ENCODE measurements at regions not wholly inside any gene's neighbourhood (a gene's known extent, or its start where the extent isn't known, plus 50 kb on each side); places are given as distances from the start of the nearest gene placed in this dataset.
"Not testable (repeated sequence)": the region's sequence is repeated elsewhere in the genome, so short reads cannot be mapped to it uniquely, and the experiment has no call there.

DNA sequence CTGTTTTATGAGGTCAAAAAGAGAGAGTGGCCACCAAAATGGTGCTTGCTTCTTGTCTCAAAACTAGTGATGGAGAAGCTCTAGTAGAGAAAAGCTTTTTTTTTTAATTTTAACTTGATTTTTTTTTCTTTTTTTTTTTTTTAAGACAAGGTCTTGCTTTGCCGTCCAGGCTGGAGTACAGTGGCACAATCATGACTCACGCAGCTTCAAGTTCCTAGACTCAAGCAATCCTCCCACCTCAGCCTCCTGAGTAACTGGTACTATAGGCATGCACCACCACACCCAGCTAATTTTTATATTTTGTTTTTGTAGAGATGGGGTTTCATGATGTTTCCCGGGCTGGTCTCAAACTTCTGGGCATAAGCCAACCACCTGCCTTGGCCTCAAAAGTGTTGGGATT, 279.0 kb downstream of the TBC1D4 start:
- POLR2A ChIA-PET = no interaction called here

DNA sequence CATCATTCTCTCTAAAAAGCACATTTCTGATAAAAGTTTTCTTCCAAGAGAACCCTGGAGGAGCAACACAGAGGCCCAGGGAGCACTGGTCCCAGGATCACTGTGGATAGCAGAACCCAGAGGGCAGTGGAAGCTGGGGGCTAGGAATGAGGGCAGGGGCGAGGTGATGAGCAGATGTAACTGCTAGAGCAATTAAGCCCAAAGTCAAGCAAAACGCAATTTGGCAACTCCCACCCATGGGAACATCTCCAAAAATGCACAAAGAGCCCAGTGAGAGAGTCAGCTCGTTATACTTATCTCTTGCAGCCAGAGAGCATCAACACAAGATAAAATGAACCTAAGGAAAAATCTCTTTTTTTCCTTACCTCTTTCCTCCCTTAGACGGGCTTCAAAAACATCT, 284.2 kb downstream of the TBC1D4 start:
- no peak for DNase-seq
- Mint-ChIP-seq H3K36me3 (ENCODE audit: low read depth) (no peaks in the 10 kb centered on the region), H3K9me3 (no peaks in the 10 kb centered on the region), H3K4me3 (no peak overlapping the region), H3K27ac (no peak overlapping the region), H3K27me3 (peaks cover 5% of the 10 kb centered on the region), H3K4me1 (no peaks in the 10 kb centered on the region)
- ChIA-PET CTCF (no interaction called here), POLR2A (no interaction called here)

More for the DNA sequence above, 279.0 kb downstream of the TBC1D4 start:
- Mint-ChIP-seq H3K4me1 (no peaks in the 10 kb centered on the region), H3K4me3 (no peak overlapping the region), H3K27ac (no peak overlapping the region), H3K36me3 (ENCODE audit: low read depth) (no peaks in the 10 kb centered on the region), H3K27me3 (peaks cover 5% of the 10 kb centered on the region), H3K9me3 (peaks cover 4% of the 10 kb centered on the region)
- DNase-seq = no peak
- CTCF ChIA-PET = interaction anchor here (0.5 to 1.1 kb wide), 4 partner anchors 17 to 476 kb away, joined by 3 read pairs; no protein-coding TSS in a partner anchor

DNA sequence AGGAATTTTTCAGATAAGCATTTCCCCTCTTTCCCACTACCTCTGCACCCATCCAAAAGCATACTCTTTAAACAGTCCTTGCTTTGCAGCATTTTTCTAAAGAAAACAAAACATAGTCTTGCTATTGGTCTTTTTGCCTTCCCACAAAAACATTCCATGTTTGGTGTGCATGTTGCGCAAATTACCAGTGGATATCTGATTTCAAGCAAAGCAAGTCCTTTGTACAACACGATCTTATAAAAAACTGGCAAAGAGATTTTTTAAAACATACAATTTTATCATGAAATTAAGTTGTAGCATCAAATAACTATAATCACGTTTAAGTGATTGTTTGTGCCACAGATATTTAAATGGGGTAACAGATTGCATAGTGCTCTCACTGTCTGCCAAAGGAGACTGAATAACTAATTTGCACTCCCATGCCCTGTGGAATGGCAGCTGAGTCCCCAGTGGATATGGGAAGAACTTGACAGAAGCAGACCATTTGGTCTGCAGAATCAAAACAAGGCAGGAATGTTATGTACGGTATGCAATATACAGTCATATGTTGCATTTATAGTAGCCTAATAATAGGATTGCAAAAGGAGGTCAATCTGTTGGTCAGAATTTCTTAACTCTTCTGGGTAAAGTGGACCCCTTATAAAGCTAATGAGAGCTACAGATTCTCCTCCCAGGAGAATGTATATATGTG, 285.7 kb downstream of the TBC1D4 start:
- H3K27me3 Mint-ChIP-seq = peaks cover 5% of the 10 kb centered on the region
- H3K4me3 Mint-ChIP-seq = no peak overlapping the region
- no peaks in the 10 kb centered on the region for H3K9me3 Mint-ChIP-seq
- CTCF ChIA-PET = no interaction called here
- H3K4me1 Mint-ChIP-seq = no peaks in the 10 kb centered on the region
- H3K27ac Mint-ChIP-seq = no peak overlapping the region
- DNase-seq = no peak
- POLR2A ChIA-PET = no interaction called here
- no peaks in the 10 kb centered on the region for H3K36me3 Mint-ChIP-seq (ENCODE audit: low read depth)

DNA sequence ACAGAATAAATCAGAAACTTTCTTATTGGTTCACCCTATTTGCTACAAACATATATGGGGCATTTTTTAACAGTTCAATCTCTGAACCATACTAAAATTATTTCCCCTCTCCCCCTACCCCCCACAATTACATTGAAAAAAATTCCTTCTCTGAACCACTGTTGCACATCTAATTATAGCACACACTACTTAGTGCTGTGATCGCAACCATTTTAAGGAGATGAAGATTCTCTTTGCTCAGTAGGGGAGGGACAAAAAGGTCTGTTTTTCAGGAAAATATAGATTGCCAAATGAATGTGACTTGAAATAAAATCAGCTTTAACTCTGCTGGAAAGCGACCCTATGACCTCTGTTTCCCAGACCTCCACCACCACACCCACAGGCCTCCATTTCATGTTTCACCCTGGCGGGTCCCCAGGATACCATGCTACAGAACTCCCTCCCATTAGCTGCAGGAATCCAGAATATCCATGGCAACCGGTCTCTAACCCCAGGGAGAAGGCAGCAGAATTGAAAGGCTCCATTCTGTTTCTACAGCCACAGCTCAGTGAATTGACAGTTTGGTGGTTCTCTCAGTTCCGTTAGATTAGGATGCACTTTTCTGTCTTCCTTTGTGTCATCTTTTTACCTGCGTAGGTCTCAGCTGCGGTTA, 286.3 kb downstream of the TBC1D4 start:
- ChIA-PET POLR2A (no interaction called here), CTCF (no interaction called here)
- no peak overlapping the region for H3K4me3 Mint-ChIP-seq
- H3K9me3 Mint-ChIP-seq = no peaks in the 10 kb centered on the region
- DNase-seq = no peak
- H3K36me3 Mint-ChIP-seq (ENCODE audit: low read depth) = no peaks in the 10 kb centered on the region
- no peak overlapping the region for H3K27ac Mint-ChIP-seq
- H3K27me3 Mint-ChIP-seq = peaks cover 7% of the 10 kb centered on the region
- H3K4me1 Mint-ChIP-seq = no peaks in the 10 kb centered on the region

DNA sequence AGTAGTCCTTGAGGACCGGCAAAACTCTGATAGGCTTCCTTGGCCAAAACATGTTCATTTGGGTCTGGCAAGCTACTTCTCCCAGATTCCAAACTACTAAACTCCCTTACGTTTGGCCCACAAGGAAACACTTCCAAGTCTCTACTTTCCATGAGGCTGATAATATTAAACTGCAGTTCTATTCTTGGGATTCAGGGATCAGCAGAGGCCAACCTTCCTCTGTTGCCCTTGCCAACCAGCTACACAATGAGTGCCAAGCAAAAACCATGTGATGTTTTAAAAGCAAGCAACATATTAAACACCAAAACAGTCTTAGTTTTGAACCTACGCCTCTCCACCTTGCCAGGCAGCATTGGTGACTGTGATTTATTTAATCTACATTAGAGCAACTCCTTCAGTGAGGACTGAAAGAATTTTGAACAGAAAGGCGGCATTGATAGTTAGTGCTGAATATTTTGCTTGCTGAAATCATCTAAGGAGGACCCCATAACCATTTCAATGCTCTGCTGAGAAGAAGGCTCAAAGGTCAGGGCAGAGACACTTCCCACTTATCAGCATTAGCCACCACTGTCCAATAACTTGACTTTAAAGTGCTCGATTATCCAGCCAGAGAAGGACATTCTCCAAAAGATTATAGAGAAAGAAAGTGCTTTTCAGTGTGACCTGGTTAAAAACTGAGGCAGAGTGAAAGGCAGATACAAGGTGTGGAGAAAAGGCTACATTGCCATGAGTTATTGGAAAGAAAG, 287.1 kb downstream of the TBC1D4 start:
- H3K4me1 Mint-ChIP-seq = no peaks in the 10 kb centered on the region
- H3K36me3 Mint-ChIP-seq (ENCODE audit: low read depth) = no peaks in the 10 kb centered on the region
- CTCF ChIA-PET = no interaction called here
- no peaks in the 10 kb centered on the region for H3K9me3 Mint-ChIP-seq
- DNase-seq = no peak
- H3K27ac Mint-ChIP-seq = no peak overlapping the region
- H3K4me3 Mint-ChIP-seq = no peak overlapping the region
- POLR2A ChIA-PET = no interaction called here
- peaks cover 7% of the 10 kb centered on the region for H3K27me3 Mint-ChIP-seq

DNA sequence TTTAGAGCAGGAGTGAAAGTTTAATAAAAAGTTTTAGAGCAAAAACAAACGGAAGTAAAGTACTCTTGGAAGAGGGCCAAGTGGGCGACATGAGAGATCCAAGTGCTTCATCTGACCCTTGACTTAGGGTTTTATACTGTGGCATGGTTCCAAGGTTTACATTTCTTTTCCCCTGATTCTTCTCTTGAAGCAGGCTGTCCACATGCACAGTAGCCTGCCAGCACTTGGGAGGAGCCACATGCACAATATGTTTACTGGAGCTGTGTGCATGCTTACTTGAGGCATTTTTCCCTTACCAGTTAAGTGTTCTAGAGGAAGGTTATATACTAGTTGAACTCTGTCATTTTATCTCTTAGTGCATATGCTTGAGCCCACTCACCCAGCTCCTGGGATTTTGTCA, 295.6 kb downstream of the TBC1D4 start:
- H3K27ac Mint-ChIP-seq = no peak overlapping the region
- ChIA-PET POLR2A (no interaction called here), CTCF (no interaction called here)
- peaks cover 4% of the 10 kb centered on the region for H3K9me3 Mint-ChIP-seq
- H3K4me1 Mint-ChIP-seq = no peaks in the 10 kb centered on the region
- no peak overlapping the region for H3K4me3 Mint-ChIP-seq
- peaks cover 5% of the 10 kb centered on the region for H3K27me3 Mint-ChIP-seq
- H3K36me3 Mint-ChIP-seq (ENCODE audit: low read depth) = no peaks in the 10 kb centered on the region
- no peak for DNase-seq

DNA sequence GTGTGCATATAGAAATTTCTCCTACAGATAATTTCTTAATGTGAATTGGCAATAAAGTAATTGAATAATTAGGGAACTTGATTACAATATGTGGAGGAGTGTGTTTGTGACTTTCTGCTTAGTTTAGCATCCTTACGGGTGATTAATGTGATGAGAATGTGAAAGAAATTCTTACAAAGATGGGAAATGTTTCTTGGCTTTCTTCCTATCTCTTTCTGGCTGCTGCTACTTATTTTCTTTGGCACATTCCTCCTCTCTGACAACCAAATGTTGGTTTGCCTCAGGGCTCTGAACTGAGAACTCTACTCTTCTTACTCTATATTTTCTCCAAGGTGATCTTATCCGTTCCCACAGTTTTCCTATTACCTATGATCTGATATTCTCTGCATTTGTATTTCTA, 300.1 kb downstream of the TBC1D4 start:
- Mint-ChIP-seq H3K9me3 (peaks cover 4% of the 10 kb centered on the region), H3K4me1 (no peaks in the 10 kb centered on the region), H3K4me3 (no peak overlapping the region), H3K27me3 (peaks cover under 1% of the 10 kb centered on the region), H3K36me3 (ENCODE audit: low read depth) (no peaks in the 10 kb centered on the region), H3K27ac (no peak overlapping the region)
- ChIA-PET CTCF (no interaction called here), POLR2A (no interaction called here)
- DNase-seq = no peak

DNA sequence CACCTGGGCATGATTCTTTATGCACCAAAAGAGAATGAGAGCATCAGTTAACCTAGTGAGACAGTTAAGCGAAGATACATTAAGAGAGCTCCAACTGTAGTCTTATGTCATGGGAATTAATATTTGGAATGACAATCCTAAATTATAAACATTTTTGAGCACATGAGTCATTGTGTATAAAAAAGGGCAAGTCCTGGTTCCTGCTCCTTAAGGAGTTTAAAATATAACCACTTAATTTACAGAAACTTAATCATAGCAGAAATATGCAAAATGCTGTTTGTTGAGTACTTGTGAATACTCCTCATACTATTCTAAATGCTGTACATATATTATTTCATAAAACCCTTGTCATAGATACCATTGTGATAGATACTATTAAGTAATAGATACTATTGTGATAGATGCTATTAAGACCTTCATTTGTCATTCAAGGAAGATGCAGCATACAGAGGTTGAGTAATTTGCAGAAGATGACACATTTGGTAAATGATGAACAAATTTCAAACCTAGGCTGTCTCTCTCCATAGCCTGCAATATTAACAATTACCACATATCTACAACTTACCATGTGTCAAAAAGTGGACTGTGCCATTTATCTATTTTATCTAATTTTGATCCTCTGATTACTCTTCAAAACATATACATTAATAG, 301.0 kb downstream of the TBC1D4 start:
- H3K4me1 Mint-ChIP-seq = no peaks in the 10 kb centered on the region

DNA sequence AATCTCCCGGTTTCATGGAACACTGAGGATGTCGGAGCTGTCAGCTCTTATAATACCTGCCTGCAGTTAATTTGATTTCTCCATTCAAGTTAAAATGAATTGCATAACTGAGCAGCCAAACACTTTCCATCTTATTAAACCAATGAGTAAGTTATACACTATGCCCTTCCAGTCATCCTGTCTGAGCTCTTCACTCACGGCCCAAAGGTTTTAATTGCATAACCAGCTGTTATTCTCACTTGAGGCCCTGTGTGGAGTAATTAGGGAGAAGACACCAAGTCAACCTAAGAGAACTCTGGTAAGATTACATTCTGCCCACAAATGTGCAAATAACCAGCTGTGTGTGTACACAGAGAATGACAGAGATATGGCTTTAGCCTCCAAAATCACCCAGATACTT, 303.5 kb downstream of the TBC1D4 start:
- ChIA-PET POLR2A (no interaction called here), CTCF (no interaction called here)
- no peak for DNase-seq
- Mint-ChIP-seq H3K36me3 (ENCODE audit: low read depth) (no peaks in the 10 kb centered on the region), H3K4me1 (no peaks in the 10 kb centered on the region), H3K27ac (no peak overlapping the region), H3K27me3 (no peaks in the 10 kb centered on the region), H3K9me3 (peaks cover 2% of the 10 kb centered on the region), H3K4me3 (no peak overlapping the region)

More for the DNA sequence above, 301.0 kb downstream of the TBC1D4 start:
- POLR2A ChIA-PET = no interaction called here
- no peak for DNase-seq
- no peaks in the 10 kb centered on the region for H3K27me3 Mint-ChIP-seq
- H3K4me3 Mint-ChIP-seq = no peak overlapping the region
- no peak overlapping the region for H3K27ac Mint-ChIP-seq
- CTCF ChIA-PET = no interaction called here
- peaks cover 4% of the 10 kb centered on the region for H3K9me3 Mint-ChIP-seq
- no peaks in the 10 kb centered on the region for H3K36me3 Mint-ChIP-seq (ENCODE audit: low read depth)

DNA sequence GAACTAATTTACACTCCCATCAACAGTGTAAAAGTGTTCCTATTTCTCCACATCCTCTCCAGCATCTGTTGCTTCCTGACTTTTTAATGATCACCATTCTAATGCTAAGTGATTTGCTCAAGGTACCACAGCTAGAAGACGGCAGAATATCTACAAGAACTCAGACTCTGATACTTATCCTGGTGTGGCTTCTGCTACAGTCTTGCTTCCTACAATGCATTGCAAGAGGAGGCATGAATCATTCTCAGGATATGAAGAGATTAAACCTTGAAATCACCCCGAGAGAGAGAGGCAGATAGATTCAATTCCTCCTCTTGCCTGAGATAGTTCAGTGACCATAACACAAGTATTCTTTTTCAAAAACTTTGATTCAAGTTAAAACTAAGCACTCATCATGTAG, 306.4 kb downstream of the TBC1D4 start:
- H3K27me3 Mint-ChIP-seq = no peaks in the 10 kb centered on the region
- ChIA-PET POLR2A (no interaction called here), CTCF (no interaction called here)
- H3K27ac Mint-ChIP-seq = no peak overlapping the region
- no peaks in the 10 kb centered on the region for H3K4me1 Mint-ChIP-seq
- DNase-seq = no peak
- peaks cover 2% of the 10 kb centered on the region for H3K9me3 Mint-ChIP-seq
- no peak overlapping the region for H3K4me3 Mint-ChIP-seq
- H3K36me3 Mint-ChIP-seq (ENCODE audit: low read depth) = no peaks in the 10 kb centered on the region

DNA sequence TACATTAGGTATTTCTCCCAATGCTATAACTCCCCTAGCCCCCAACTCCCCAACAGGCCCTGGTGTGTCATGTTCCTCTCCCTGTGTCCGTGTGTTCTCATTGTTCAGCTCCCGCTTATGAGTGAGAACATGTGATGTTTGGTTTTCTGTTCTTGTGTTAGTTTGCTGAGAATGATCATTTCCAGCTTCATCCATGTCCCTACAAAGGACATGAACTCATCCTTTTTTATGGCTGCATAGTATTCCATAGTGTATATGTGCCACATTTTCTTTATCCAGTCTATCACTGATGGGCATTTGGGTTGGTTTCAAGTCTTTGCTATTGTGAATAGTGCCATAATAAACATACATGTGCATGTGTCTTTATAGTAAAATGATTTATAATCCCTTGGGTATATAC, 306.9 kb downstream of the TBC1D4 start:
- H3K9me3 Mint-ChIP-seq; POLR2A ChIA-PET; H3K27me3 Mint-ChIP-seq; H3K4me3 Mint-ChIP-seq; H3K27ac Mint-ChIP-seq; DNase-seq; CTCF ChIA-PET; H3K4me1 Mint-ChIP-seq; H3K36me3 Mint-ChIP-seq (ENCODE audit: low read depth): not testable (repeated sequence)

DNA sequence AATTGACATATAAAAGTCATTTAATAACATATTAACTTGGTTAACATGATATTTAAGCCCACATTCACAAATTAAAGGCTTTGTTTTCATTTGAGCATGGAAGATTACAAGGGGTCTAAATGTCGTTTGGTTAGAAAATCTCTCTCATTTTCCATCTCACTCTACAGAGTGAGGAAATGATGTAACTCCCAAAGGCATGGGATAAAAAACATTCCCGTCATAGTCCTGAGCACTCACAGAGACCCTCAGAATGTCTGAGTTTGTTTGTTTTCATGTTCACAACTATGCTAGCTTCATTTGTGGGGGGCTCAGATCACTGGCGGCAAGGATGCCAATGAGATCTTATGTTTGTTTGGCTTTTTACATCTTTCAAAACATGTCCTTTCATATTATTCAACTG, 307.5 kb downstream of the TBC1D4 start:
- Mint-ChIP-seq H3K9me3 (peaks cover 2% of the 10 kb centered on the region), H3K4me1 (no peaks in the 10 kb centered on the region), H3K27ac (no peak overlapping the region), H3K4me3 (no peak overlapping the region), H3K36me3 (ENCODE audit: low read depth) (no peaks in the 10 kb centered on the region), H3K27me3 (no peaks in the 10 kb centered on the region)
- ChIA-PET CTCF (no interaction called here), POLR2A (no interaction called here)
- DNase-seq = no peak
